GM23338 (cell line): ENCODE measurements at regions not wholly inside any gene's neighbourhood (a gene's known extent, or its start where the extent isn't known, plus 50 kb on each side); places are given as distances from the start of the nearest gene placed in this dataset.

Experiments
- ATAC-seq: fragments of 200-7000 bp; cut with Tn5 transposase; 3 replicates; pipeline ENCODE4 v1.9.1; 2020
- DNase-seq: peaks from one replicate; pipeline ENCODE4 v3.0.0-alpha.2; 2015; ENCODE audit warnings: low spot score
- H2AFZ ChIP-seq: fragments of 200-600 bp; sonication (generic); 2 replicates; pipeline ENCODE4 v1.8.0; 2016; ENCODE audit warnings: antibody characterized with exemption, mild to moderate bottlenecking, moderate library complexity
- H3F3A ChIP-seq: fragments of 200-600 bp; sonication (generic); replicated peaks from 2 replicates; pipeline ENCODE4 v1.8.0; 2017; ENCODE audit warnings: antibody characterized with exemption, mixed run types, low read depth
- H3K27ac ChIP-seq: fragments of 200-600 bp; sonication (generic); 2 replicates; pipeline ENCODE4 v1.6.1; 2016; ENCODE audit warnings: low read depth
- H3K27me3 ChIP-seq: fragments of 200-600 bp; sonication (generic); 2 replicates; pipeline ENCODE4 v1.8.0; 2016; ENCODE audit warnings: mild to moderate bottlenecking, mixed run types, moderate library complexity; ENCODE audit not compliant: insufficient read depth
- H3K36me3 ChIP-seq: fragments of 200-600 bp; sonication (generic); 2 replicates; pipeline ENCODE4 v1.8.0; 2016; ENCODE audit warnings: mild to moderate bottlenecking; ENCODE audit not compliant: insufficient read depth
- H3K4me1 ChIP-seq: fragments of 200-600 bp; sonication (generic); 2 replicates; pipeline ENCODE4 v1.8.0; 2016; ENCODE audit warnings: mild to moderate bottlenecking, moderate library complexity; ENCODE audit not compliant: insufficient read depth
- H3K4me2 ChIP-seq: fragments of 200-600 bp; sonication (generic); 2 replicates; pipeline ENCODE4 v1.7.1; 2017; ENCODE audit warnings: mixed run types
- H3K4me3 ChIP-seq: fragments of 200-600 bp; sonication (generic); 2 replicates; pipeline ENCODE4 v1.6.1; 2016; ENCODE audit warnings: mixed run types
- H3K79me2 ChIP-seq: fragments of 200-600 bp; sonication (generic); replicated peaks from 2 replicates; pipeline ENCODE4 v1.8.0; 2017; ENCODE audit warnings: mild to moderate bottlenecking; ENCODE audit not compliant: insufficient read depth
- H3K9me2 ChIP-seq: fragments of 200-600 bp; sonication (generic); 2 replicates; pipeline ENCODE4 v1.8.0; 2017; ENCODE audit not compliant: insufficient read depth
- H4K20me1 ChIP-seq: fragments of 200-600 bp; sonication (generic); replicated peaks from 2 replicates; pipeline ENCODE4 v1.8.0; 2017; ENCODE audit warnings: mild to moderate bottlenecking; ENCODE audit not compliant: insufficient read depth
- H3K27ac Mint-ChIP-seq: 2 replicates; pipeline ENCODE4 v1.8.0; 2020; ENCODE audit warnings: inconsistent platforms, mild to moderate bottlenecking, moderate library complexity, mixed read lengths
- H3K27me3 Mint-ChIP-seq: 3 replicates; pipeline ENCODE4 v1.8.0; 2022; ENCODE audit warnings: low read depth, mild to moderate bottlenecking, moderate library complexity, mixed read lengths, inconsistent platforms; ENCODE audit not compliant: insufficient read depth, poor library complexity
- H3K36me3 Mint-ChIP-seq: 3 replicates; pipeline ENCODE4 v1.8.0; 2021; ENCODE audit warnings: low read depth, mild to moderate bottlenecking, inconsistent platforms, moderate library complexity, mixed read lengths
- H3K4me1 Mint-ChIP-seq: 3 replicates; pipeline ENCODE4 v1.8.0; 2020; ENCODE audit warnings: mild to moderate bottlenecking, inconsistent platforms, mixed read lengths
- H3K4me3 Mint-ChIP-seq: 3 replicates; pipeline ENCODE4 v1.8.0; 2021; ENCODE audit warnings: moderate library complexity, mild to moderate bottlenecking, inconsistent platforms, mixed read lengths
- H3K9me3 Mint-ChIP-seq: 3 replicates; pipeline ENCODE4 v1.8.0; 2020; ENCODE audit warnings: moderate library complexity, mild to moderate bottlenecking, inconsistent platforms, mixed read lengths
- CREB1 ChIP-seq: fragments of 250-450 bp; sonication (Bioruptor Pico); IDR thresholded peaks from 2 replicates; pipeline ENCODE4 v1.5.0; 2020; ENCODE audit warnings: low read depth, mild to moderate bottlenecking, moderate library complexity
- ETS1 ChIP-seq: IDR thresholded peaks from 2 replicates; pipeline ENCODE4 v1.6.1; 2016; ENCODE audit warnings: antibody characterized with exemption
- EZH2 ChIP-seq: fragments of 200-600 bp; sonication (generic); IDR thresholded peaks from one replicate; pipeline ENCODE4 v1.8.0; 2017; ENCODE audit warnings: antibody characterized with exemption, mild to moderate bottlenecking, low read depth; ENCODE audit not compliant: unreplicated experiment
- EZH2phosphoT487 ChIP-seq: fragments of 200-600 bp; sonication (generic); IDR thresholded peaks from one replicate; pipeline ENCODE4 v1.8.1; 2018; ENCODE audit warnings: antibody characterized with exemption; ENCODE audit not compliant: unreplicated experiment
- JUNB ChIP-seq: IDR thresholded peaks from one replicate; pipeline ENCODE4 v1.6.1; 2016; ENCODE audit warnings: antibody characterized with exemption; ENCODE audit not compliant: unreplicated experiment
- NANOG ChIP-seq: IDR thresholded peaks from 2 replicates; pipeline ENCODE4 v1.6.1; 2016; ENCODE audit warnings: antibody characterized with exemption, borderline replicate concordance
- REST ChIP-seq: IDR thresholded peaks from one replicate; pipeline ENCODE4 v1.6.1; 2018; ENCODE audit warnings: antibody characterized with exemption; ENCODE audit not compliant: unreplicated experiment
- STAT1 ChIP-seq: IDR thresholded peaks from one replicate; pipeline ENCODE4 v1.6.1; 2016; ENCODE audit warnings: antibody characterized with exemption; ENCODE audit not compliant: unreplicated experiment
- ZNF114 ChIP-seq: fragments of 250-450 bp; sonication (Bioruptor Pico); IDR thresholded peaks from 2 replicates; pipeline ENCODE4 v1.5.0; 2020; ENCODE audit warnings: mild to moderate bottlenecking, moderate library complexity
- ZNF331 ChIP-seq: fragments of 250-450 bp; sonication (Bioruptor Pico); IDR thresholded peaks from 2 replicates; pipeline ENCODE4 v1.5.0; 2020; ENCODE audit warnings: low read depth, mild to moderate bottlenecking, moderate library complexity
- TF ChIP-seq, protein P1 (sequence below), 2 experiments: fragments of 200-600 bp in 1 of 2; sonication (generic) in 1 of 2; conservative IDR thresholded peaks; 2 replicates each; pipeline versions ENCODE4 v1.5.1 to v1.6.1; 2016 to 2017; ENCODE audit warnings: antibody characterized with exemption in 2 of 2, low read depth in 2 of 2, mild to moderate bottlenecking in 2 of 2, moderate library complexity in 1 of 2

- TF ChIP-seq, protein P1, sequence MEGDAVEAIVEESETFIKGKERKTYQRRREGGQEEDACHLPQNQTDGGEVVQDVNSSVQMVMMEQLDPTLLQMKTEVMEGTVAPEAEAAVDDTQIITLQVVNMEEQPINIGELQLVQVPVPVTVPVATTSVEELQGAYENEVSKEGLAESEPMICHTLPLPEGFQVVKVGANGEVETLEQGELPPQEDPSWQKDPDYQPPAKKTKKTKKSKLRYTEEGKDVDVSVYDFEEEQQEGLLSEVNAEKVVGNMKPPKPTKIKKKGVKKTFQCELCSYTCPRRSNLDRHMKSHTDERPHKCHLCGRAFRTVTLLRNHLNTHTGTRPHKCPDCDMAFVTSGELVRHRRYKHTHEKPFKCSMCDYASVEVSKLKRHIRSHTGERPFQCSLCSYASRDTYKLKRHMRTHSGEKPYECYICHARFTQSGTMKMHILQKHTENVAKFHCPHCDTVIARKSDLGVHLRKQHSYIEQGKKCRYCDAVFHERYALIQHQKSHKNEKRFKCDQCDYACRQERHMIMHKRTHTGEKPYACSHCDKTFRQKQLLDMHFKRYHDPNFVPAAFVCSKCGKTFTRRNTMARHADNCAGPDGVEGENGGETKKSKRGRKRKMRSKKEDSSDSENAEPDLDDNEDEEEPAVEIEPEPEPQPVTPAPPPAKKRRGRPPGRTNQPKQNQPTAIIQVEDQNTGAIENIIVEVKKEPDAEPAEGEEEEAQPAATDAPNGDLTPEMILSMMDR (conservative IDR thresholded peaks at IDR 0.05; ENCODE audit: low read depth in 2 of 2) = no peak
- TF ChIP-seq JUNB = no peak
- no peak for TF ChIP-seq ETS1
- TF ChIP-seq CREB1 = no peak
These were observed 440.0 kb downstream of the AASDHPPT start (continued) for GRCh38 chr11:106517426-106517825.

- Histone ChIP-seq H3K27ac (no peak overlapping the region), H3K36me3 (no peaks in the 10 kb centered on the region), H3F3A (no peaks in the 10 kb centered on the region), H3K4me2 (no peak overlapping the region), H3K79me2 (no peaks in the 10 kb centered on the region), H3K4me1 (peaks cover 5% of the 10 kb centered on the region; the same call in 1 of the 2 replicates), H4K20me1 (no peaks in the 10 kb centered on the region), H3K4me3 (no peak overlapping the region), H3K27me3 (no peaks in the 10 kb centered on the region), H2AFZ (no peak overlapping the region), H3K9me2 (0 out of 2 replicates have a peak, but pooled peaks cover 2% of the 10 kb centered on the region)
- H3K4me3 Mint-ChIP-seq = no peak overlapping the region
- H3K27me3 Mint-ChIP-seq = no peaks in the 10 kb centered on the region
- no peak overlapping the region for H3K27ac Mint-ChIP-seq
- DNase-seq = no peak
- H3K4me1 Mint-ChIP-seq = peaks cover 3% of the 10 kb centered on the region; the same call in 2 of the 3 replicates
- ATAC-seq = no peak
- H3K9me3 Mint-ChIP-seq = no peaks in the 10 kb centered on the region
- no peaks in the 10 kb centered on the region for H3K36me3 Mint-ChIP-seq
- TF ChIP-seq ZNF114 = no peak
- TF ChIP-seq EZH2 = no peak
- TF ChIP-seq STAT1 = no peak
- TF ChIP-seq ZNF331 = no peak
- TF ChIP-seq JUNB = no peak
- TF ChIP-seq ETS1 = no peak
- no peak for TF ChIP-seq NANOG
- TF ChIP-seq EZH2phosphoT487 = no peak
- no peak for TF ChIP-seq REST
These were observed 442.9 kb downstream of the AASDHPPT start for GRCh38 chr11:106520146-106520912.
